ENCODE measurements at regions not wholly inside any gene's neighbourhood (a gene's known extent, or its start where the extent isn't known, plus 50 kb on each side); places are given as distances from the start of the nearest gene placed in this dataset.

- no peak for TF ChIP-seq CTCF (IDR thresholded peaks at IDR 0.05)
These were observed 52.7 kb upstream of the BCOR start for GRCh38 chrX:40150503-40150902.

GRCh38 chrX:40149286-40150175 lies 51.8 kb upstream of the BCOR start:
- no peak for TF ChIP-seq CTCF (IDR thresholded peaks at IDR 0.05)

GRCh38 chrX:40148385-40149285 lies 50.9 kb upstream of the BCOR start:
- no peak for TF ChIP-seq CTCF (IDR thresholded peaks at IDR 0.05)

DNA sequence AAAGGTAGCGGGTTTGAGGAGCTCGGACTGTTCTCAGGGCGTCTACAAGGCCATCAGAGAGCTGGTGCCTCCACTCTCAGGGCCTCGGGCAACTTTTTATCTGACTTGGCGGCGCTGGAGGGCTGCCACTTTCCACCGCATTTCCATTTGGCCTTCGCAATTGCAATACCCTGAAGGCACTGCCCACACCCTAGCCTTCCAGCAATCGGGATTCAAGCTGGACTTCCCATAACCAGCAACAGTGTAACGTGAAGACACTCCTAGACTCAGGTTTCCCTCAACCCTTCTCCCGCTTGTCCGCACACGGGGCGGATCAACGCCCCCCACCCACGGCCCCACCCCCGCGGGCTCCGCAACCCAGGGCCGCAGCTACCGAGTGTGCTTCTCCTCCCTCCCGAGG lies 50.2 kb upstream of the BCOR start:
- TF ChIP-seq CTCF (IDR thresholded peaks at IDR 0.05) = no peak

Measured in LNCAP (cell line).